ENCODE measurements at regions not wholly inside any gene's neighbourhood (a gene's known extent, or its start where the extent isn't known, plus 50 kb on each side); places are given as distances from the start of the nearest gene placed in this dataset.

DNA sequence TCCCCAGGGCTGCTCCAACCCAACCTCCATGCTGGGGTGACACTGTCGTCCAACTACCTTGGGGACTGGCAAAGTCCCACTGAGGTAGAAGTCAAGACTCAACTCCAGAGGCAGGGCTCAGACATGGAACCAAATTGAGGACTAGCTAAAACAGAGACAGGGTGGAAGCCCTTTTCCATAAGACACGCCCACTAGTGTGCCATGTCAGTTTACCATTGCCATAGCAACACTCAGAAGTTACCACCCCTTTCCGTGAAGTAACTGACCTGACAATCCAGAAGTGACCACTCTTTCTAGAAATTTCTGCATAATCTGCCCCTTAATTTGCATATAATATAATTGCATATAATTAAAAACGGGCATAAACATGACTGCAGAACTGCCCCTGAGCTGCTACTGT, 409.6 kb downstream of the MED13L start:
- ChIA-PET POLR2A (no interaction called here), RAD21 (ENCODE audit: low non-redundant PET in 1 of 2, low total read pairs in 2 of 2, uncharacterized antibody in 2 of 2, unreplicated experiment in 2 of 2) (no interaction called here), CTCF (interaction anchor here (0.9 to 1.8 kb wide), 3 partner anchors 8 to 79 kb away, joined by 3 to 5 read pairs (median 3); no protein-coding TSS in a partner anchor)
- TF ChIP-seq FOSL1 (IDR thresholded peaks at IDR 0.05; ENCODE audit: low read depth), result no peak
- no peak for TF ChIP-seq EZH2 (IDR thresholded peaks at IDR 0.05)
- no peak for TF ChIP-seq ZNF274 (IDR thresholded peaks at IDR 0.05; ENCODE audit: low read depth, low read length)
- TF ChIP-seq, protein P1, sequence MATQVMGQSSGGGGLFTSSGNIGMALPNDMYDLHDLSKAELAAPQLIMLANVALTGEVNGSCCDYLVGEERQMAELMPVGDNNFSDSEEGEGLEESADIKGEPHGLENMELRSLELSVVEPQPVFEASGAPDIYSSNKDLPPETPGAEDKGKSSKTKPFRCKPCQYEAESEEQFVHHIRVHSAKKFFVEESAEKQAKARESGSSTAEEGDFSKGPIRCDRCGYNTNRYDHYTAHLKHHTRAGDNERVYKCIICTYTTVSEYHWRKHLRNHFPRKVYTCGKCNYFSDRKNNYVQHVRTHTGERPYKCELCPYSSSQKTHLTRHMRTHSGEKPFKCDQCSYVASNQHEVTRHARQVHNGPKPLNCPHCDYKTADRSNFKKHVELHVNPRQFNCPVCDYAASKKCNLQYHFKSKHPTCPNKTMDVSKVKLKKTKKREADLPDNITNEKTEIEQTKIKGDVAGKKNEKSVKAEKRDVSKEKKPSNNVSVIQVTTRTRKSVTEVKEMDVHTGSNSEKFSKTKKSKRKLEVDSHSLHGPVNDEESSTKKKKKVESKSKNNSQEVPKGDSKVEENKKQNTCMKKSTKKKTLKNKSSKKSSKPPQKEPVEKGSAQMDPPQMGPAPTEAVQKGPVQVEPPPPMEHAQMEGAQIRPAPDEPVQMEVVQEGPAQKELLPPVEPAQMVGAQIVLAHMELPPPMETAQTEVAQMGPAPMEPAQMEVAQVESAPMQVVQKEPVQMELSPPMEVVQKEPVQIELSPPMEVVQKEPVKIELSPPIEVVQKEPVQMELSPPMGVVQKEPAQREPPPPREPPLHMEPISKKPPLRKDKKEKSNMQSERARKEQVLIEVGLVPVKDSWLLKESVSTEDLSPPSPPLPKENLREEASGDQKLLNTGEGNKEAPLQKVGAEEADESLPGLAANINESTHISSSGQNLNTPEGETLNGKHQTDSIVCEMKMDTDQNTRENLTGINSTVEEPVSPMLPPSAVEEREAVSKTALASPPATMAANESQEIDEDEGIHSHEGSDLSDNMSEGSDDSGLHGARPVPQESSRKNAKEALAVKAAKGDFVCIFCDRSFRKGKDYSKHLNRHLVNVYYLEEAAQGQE (IDR thresholded peaks at IDR 0.05; ENCODE audit: low read depth), result no peak
- no peak for TF ChIP-seq SP1 (IDR thresholded peaks at IDR 0.05; ENCODE audit: low read depth)
- no peak overlapping the region for H3K4me3 ChIP-seq (replicated peaks in 1 of 2; ENCODE audit: low read depth in 1 of 2, low read length in 2 of 2)
- H3K36me3 ChIP-seq (ENCODE audit: control insufficient read depth in 1 of 2, insufficient read depth in 2 of 2, low read length in 2 of 2), result no peaks in the 10 kb centered on the region
- no peak overlapping the region for H2AFZ ChIP-seq (ENCODE audit: low read depth, low read length, poor library complexity, severe bottlenecking)
- intact Hi-C loops (cut with micrococcal nuclease), result loop anchor here (1.0 kb wide), 1 partner anchor 49 kb away; no protein-coding TSS in a partner anchor
- peaks cover 26 to 31% of the 10 kb centered on the region in 2 experiments for H3K4me1 ChIP-seq (ENCODE audit: control insufficient read depth in 1 of 2, insufficient read depth in 2 of 2, low read length in 2 of 2)
- DNase-seq (ENCODE audit: low read depth, low spot score), result no peak
- no peaks in the 10 kb centered on the region for H3K79me2 ChIP-seq (ENCODE audit: insufficient read depth, low read length)
- H3K9me2 ChIP-seq (ENCODE audit: insufficient read depth), result no peaks in the 10 kb centered on the region
- no peak overlapping the region for H3K27ac ChIP-seq (ENCODE audit: low read depth, low read length)
- peaks cover 14% of the 10 kb centered on the region; the same call in 1 of the 2 replicates for H3K27me3 ChIP-seq (ENCODE audit: insufficient read depth, low read length)
- H3K4me2 ChIP-seq (ENCODE audit: low read length), result no peak overlapping the region
- no peaks in the 10 kb centered on the region for H3K9me3 ChIP-seq (ENCODE audit: control insufficient read depth in 1 of 2, insufficient read depth in 1 of 2, low read depth in 1 of 2, low read length in 2 of 2)
- ATAC-seq, result no peak
- BruUV-seq (replicated peaks), result no TSS peak
- H4K20me1 ChIP-seq (ENCODE audit: insufficient read depth), result no peaks in the 10 kb centered on the region
- H3K9ac ChIP-seq (ENCODE audit: low read length), result no peak overlapping the region

Data from HCT116 (cell line).